ENCODE measurements at regions not wholly inside any gene's neighbourhood (a gene's known extent, or its start where the extent isn't known, plus 50 kb on each side); places are given as distances from the start of the nearest gene placed in this dataset.

DNA sequence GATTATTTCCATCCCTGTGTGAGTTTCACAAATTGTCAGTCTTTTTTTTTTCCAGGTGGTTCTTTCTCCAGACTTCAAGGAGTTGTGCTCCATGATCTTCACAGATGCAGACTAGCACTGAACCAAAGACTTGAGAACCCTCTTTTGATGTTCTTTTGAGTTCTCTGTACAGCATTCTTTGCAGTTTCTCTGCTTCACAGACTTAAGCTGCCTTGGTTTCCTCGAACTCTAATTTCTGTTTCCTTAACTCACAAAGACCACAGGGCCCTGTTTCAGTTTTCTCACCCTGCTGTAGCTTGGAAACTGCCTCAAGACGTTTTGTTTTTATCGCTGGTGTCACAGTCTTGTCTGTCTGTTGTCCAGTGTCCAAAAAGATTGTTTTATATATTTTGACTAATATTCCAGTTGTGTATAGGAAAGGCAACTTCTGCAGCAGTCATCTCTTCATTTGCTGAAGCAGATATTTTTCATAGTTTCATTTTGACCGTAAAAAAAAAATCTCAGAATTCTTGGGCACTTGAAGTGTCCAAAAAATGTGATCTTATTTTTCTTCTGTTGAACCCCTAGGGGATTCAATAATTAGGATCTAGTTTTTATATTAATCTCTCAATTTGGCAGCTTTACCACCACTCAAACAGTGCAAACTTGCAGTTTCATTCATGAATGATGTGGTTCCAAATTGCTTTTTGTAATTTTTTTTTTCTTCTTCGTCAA lies 97.0 kb upstream of the MC4R start:
- Mint-ChIP-seq H3K9me3 (ENCODE audit: unreplicated experiment) (no peaks in the 10 kb centered on the region), H3K27ac (ENCODE audit: unreplicated experiment) (no peak overlapping the region), H3K27me3 (ENCODE audit: unreplicated experiment) (no peaks in the 10 kb centered on the region), H3K4me1 (ENCODE audit: unreplicated experiment) (no peaks in the 10 kb centered on the region), H3K36me3 (ENCODE audit: low read depth, unreplicated experiment) (no peaks in the 10 kb centered on the region), H3K4me3 (ENCODE audit: unreplicated experiment) (no peak overlapping the region)
- TF ChIP-seq, protein P1, sequence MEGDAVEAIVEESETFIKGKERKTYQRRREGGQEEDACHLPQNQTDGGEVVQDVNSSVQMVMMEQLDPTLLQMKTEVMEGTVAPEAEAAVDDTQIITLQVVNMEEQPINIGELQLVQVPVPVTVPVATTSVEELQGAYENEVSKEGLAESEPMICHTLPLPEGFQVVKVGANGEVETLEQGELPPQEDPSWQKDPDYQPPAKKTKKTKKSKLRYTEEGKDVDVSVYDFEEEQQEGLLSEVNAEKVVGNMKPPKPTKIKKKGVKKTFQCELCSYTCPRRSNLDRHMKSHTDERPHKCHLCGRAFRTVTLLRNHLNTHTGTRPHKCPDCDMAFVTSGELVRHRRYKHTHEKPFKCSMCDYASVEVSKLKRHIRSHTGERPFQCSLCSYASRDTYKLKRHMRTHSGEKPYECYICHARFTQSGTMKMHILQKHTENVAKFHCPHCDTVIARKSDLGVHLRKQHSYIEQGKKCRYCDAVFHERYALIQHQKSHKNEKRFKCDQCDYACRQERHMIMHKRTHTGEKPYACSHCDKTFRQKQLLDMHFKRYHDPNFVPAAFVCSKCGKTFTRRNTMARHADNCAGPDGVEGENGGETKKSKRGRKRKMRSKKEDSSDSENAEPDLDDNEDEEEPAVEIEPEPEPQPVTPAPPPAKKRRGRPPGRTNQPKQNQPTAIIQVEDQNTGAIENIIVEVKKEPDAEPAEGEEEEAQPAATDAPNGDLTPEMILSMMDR (IDR thresholded peaks at IDR 0.05; ENCODE audit: unreplicated experiment): no peak
- no peak for DNase-seq (ENCODE audit: low spot score)

DNA sequence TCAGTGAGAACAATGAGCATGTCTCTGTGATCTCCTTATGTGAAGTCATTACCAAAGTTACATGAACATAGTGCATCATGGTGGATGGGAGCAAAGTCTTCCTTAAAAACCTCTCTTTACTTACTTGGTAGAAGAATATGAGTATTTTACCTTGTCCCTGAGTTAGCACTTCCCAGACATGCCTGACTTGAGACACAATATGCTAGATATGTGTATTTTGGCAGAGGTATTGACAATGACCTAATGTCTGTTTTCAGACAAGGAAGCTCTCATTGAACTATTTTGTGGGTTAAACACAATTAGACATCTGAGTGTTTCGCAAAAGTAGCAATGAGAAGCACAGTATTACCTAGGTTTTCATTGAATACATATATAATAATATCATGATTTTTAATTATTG lies 99.1 kb upstream of the MC4R start:
- Mint-ChIP-seq H3K27ac (ENCODE audit: unreplicated experiment) (no peak overlapping the region), H3K4me1 (ENCODE audit: unreplicated experiment) (no peaks in the 10 kb centered on the region), H3K27me3 (ENCODE audit: unreplicated experiment) (no peaks in the 10 kb centered on the region), H3K36me3 (ENCODE audit: low read depth, unreplicated experiment) (no peaks in the 10 kb centered on the region), H3K9me3 (ENCODE audit: unreplicated experiment) (no peaks in the 10 kb centered on the region), H3K4me3 (ENCODE audit: unreplicated experiment) (no peak overlapping the region)
- DNase-seq (ENCODE audit: low spot score): no peak
- TF ChIP-seq, protein P1 (IDR thresholded peaks at IDR 0.05; ENCODE audit: unreplicated experiment): no peak

DNA sequence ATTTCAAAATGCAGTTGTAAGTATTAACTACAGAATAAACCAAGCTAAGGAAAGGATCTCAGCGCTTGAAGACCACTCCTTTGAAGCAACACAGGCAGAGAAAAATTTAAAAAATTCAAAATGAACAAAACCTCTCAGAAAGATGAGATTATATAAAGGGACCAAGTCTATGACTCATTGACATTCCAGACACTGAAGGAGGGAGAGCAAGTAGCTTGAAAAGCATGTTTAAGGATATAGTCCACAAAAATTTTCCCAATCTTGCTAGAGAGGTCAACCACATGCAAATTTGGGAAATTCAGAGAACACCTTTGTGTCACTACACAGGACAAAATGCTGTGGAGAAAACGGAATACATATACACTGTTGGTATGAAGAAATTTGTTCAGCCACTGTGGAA lies 112.6 kb upstream of the MC4R start:
- no peak for DNase-seq (ENCODE audit: low spot score)
- no peaks in the 10 kb centered on the region for H3K9me3 Mint-ChIP-seq (ENCODE audit: unreplicated experiment)
- H3K27ac Mint-ChIP-seq (ENCODE audit: unreplicated experiment): no peak overlapping the region
- TF ChIP-seq, protein P1 (IDR thresholded peaks at IDR 0.05; ENCODE audit: unreplicated experiment): no peak
- no peaks in the 10 kb centered on the region for H3K27me3 Mint-ChIP-seq (ENCODE audit: unreplicated experiment)
- no peak overlapping the region for H3K4me3 Mint-ChIP-seq (ENCODE audit: unreplicated experiment)
- no peaks in the 10 kb centered on the region for H3K4me1 Mint-ChIP-seq (ENCODE audit: unreplicated experiment)
- no peaks in the 10 kb centered on the region for H3K36me3 Mint-ChIP-seq (ENCODE audit: low read depth, unreplicated experiment)

DNA sequence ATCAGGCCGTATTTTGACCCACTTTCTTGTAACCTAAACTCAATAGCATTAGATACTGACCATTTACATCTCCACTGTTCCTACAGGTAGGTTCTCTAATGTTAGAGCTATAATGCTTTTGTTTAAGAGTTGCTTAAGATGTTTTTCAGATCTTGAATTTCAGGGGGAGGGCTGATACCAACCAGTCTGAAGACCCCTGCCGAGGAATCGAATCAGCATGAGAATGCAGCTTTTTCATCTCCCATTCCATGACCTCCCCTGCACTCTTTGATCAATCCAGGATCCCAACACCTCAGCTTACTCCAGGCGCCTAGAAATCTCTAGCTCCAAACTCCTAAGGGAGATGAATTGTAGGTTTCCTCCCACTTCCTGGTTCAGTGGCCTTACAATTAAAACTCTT lies 120.5 kb upstream of the MC4R start:
- no peak overlapping the region for H3K4me3 Mint-ChIP-seq (ENCODE audit: unreplicated experiment)
- H3K27me3 Mint-ChIP-seq (ENCODE audit: unreplicated experiment): no peaks in the 10 kb centered on the region
- H3K36me3 Mint-ChIP-seq (ENCODE audit: low read depth, unreplicated experiment): no peaks in the 10 kb centered on the region
- TF ChIP-seq, protein P1 (IDR thresholded peaks at IDR 0.05; ENCODE audit: unreplicated experiment): no peak
- H3K27ac Mint-ChIP-seq (ENCODE audit: unreplicated experiment): no peak overlapping the region
- no peaks in the 10 kb centered on the region for H3K4me1 Mint-ChIP-seq (ENCODE audit: unreplicated experiment)
- DNase-seq (ENCODE audit: low spot score): no peak
- no peaks in the 10 kb centered on the region for H3K9me3 Mint-ChIP-seq (ENCODE audit: unreplicated experiment)

DNA sequence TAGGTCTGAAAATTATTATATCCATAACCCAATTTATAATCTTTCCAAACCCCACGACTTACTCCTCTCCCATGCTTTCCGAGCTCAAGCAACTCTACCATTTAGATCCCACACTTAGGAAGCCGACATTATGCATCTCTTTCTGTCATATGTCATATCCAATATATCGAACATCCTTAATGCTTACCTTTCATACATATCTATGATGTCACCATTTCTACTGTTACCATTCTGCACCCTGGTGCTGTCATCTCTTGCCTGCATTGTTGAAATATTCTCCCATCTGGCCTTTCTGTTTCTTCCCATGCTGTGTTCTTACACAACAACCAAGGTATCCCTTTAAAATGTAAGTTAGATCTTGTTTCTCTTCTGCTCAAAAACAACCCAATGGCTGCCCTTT lies 127.1 kb upstream of the MC4R start:
- H3K27me3 Mint-ChIP-seq (ENCODE audit: unreplicated experiment): no peaks in the 10 kb centered on the region
- H3K4me1 Mint-ChIP-seq (ENCODE audit: unreplicated experiment): no peaks in the 10 kb centered on the region
- DNase-seq (ENCODE audit: low spot score): no peak

More for the DNA sequence above, 127.1 kb upstream of the MC4R start:
- Mint-ChIP-seq H3K27ac (ENCODE audit: unreplicated experiment) (no peak overlapping the region), H3K4me3 (ENCODE audit: unreplicated experiment) (no peak overlapping the region), H3K36me3 (ENCODE audit: low read depth, unreplicated experiment) (no peaks in the 10 kb centered on the region), H3K9me3 (ENCODE audit: unreplicated experiment) (no peaks in the 10 kb centered on the region)
- TF ChIP-seq, protein P1 (IDR thresholded peaks at IDR 0.05; ENCODE audit: unreplicated experiment): no peak

All from endothelial cell (in vitro differentiated cells).